OCI-LY1 (cell line): ENCODE measurements at regions not wholly inside any gene's neighbourhood (a gene's known extent, or its start where the extent isn't known, plus 50 kb on each side); places are given as distances from the start of the nearest gene placed in this dataset.

Experiments
- H2AFZ ChIP-seq: fragments of 200-600 bp; sonication (generic), shearing (Covaris generic); 2 replicates; pipeline ENCODE4 v1.6.0; 2014; ENCODE audit warnings: antibody characterized with exemption, mild to moderate bottlenecking, low read length
- H3F3A ChIP-seq: fragments of 200-600 bp; sonication (generic), shearing (Covaris generic); 2 replicates; pipeline ENCODE4 v1.6.0; 2014; ENCODE audit warnings: mild to moderate bottlenecking, antibody characterized with exemption, low read length, moderate library complexity; ENCODE audit not compliant: insufficient read depth
- H3K27ac ChIP-seq: fragments of 200-600 bp; sonication (generic); 2 replicates; pipeline ENCODE4 v1.5.1; 2014; ENCODE audit warnings: low read length, mixed run types, mild to moderate bottlenecking, low read depth; ENCODE audit not compliant: poor library complexity, severe bottlenecking
- H3K27me3 ChIP-seq: fragments of 200-600 bp; sonication (generic); 2 replicates; pipeline ENCODE4 v1.6.0; 2014; ENCODE audit warnings: antibody characterized with exemption, mild to moderate bottlenecking, low read length, moderate library complexity; ENCODE audit not compliant: insufficient read depth
- H3K36me3 ChIP-seq: fragments of 200-600 bp; sonication (generic); 2 replicates; pipeline ENCODE4 v1.6.1; 2014; ENCODE audit warnings: mild to moderate bottlenecking, antibody characterized with exemption, low read length, moderate library complexity, mixed read lengths; ENCODE audit not compliant: insufficient read depth
- H3K4me1 ChIP-seq: fragments of 200-600 bp; sonication (generic); 2 replicates; pipeline ENCODE4 v1.5.1; 2014; ENCODE audit warnings: mild to moderate bottlenecking, low read length, moderate library complexity; ENCODE audit not compliant: insufficient read depth, severe bottlenecking
- H3K4me2 ChIP-seq: fragments of 200-600 bp; sonication (generic), shearing (Covaris generic); 2 replicates; pipeline ENCODE4 v1.6.1; 2014; ENCODE audit warnings: low read length
- H3K4me3 ChIP-seq: fragments of 200-600 bp; sonication (generic); 2 replicates; pipeline ENCODE4 v1.5.1; 2014; ENCODE audit warnings: low read length, low read depth, mild to moderate bottlenecking, mixed read lengths; ENCODE audit not compliant: poor library complexity, severe bottlenecking
- H3K79me2 ChIP-seq: fragments of 200-600 bp; shearing (Covaris generic); 2 replicates; pipeline ENCODE4 v1.6.1; 2016; ENCODE audit warnings: mixed run types, low read length, mixed read lengths; ENCODE audit not compliant: insufficient read depth
- H3K9ac ChIP-seq: fragments of 200-600 bp; sonication (generic), shearing (Covaris generic); 2 replicates; pipeline ENCODE4 v1.6.1; 2014; ENCODE audit warnings: mild to moderate bottlenecking, low read length, mixed read lengths
- H3K9me2 ChIP-seq: fragments of 200-600 bp; sonication (generic), shearing (Covaris generic); 2 replicates; pipeline ENCODE4 v1.6.1; 2014; ENCODE audit warnings: low read depth, mild to moderate bottlenecking, low read length, mixed read lengths
- H3K9me3 ChIP-seq: fragments of 200-600 bp; shearing (Covaris generic); 2 replicates; pipeline ENCODE4 v1.6.1; 2014; ENCODE audit warnings: low read length, mixed read lengths
- H4K20me1 ChIP-seq: fragments of 200-600 bp; sonication (generic), shearing (Covaris generic); 2 replicates; pipeline ENCODE4 v1.6.0; 2016; ENCODE audit warnings: mild to moderate bottlenecking, low read length; ENCODE audit not compliant: insufficient read depth
- CTCF ChIP-seq: fragments of 200-600 bp; sonication (generic), shearing (Covaris generic); IDR thresholded peaks from 2 replicates; pipeline ENCODE4 v1.5.1; 2017; ENCODE audit warnings: mild to moderate bottlenecking, antibody characterized with exemption, low read length, moderate library complexity, mixed read lengths
- EZH2 ChIP-seq: fragments of 200-600 bp; sonication (generic), shearing (Covaris generic); IDR thresholded peaks from 2 replicates; pipeline ENCODE4 v1.8.0; 2017; ENCODE audit warnings: borderline replicate concordance, mixed run types, mild to moderate bottlenecking, antibody characterized with exemption, low read length, moderate library complexity, mixed read lengths

DNA sequence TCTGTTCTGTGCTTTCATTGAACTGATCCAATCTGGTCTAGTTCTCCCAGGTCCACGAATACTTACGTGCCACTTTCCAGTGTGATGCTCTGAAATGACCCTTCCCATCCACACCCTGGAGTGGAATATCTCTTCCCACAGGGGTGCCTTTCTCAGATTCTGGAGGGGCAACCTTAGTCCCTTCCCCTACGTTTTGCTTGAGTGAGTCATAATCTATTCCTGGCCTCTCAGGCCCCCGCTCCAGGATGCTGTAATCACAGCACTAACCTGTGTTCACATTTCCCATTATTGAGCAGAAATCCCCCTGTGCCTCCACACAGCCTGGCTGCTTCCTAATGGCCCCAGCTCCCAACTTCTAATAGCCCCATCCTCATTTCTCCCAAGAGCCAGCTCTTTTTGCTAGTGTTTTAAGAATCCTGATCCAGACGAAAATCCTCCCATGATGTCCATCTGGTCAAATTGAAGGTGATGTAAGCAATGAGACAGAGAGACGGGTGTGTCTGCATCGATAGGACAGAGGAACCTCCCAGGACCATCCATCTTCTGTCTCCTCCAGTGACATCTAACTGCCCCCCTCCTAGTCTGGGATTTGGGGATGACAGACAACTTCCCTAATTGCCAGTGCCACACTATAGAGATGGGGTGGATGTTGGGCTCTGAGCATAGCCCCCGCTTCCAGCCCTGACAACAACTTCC is 164.0 kb upstream of the MAF start:
- Histone ChIP-seq H3K9ac (no peak overlapping the region), H3K4me2 (no peak overlapping the region), H3F3A (no peaks in the 10 kb centered on the region), H3K36me3 (no peaks in the 10 kb centered on the region), H4K20me1 (no peaks in the 10 kb centered on the region), H3K4me1 (no peaks in the 10 kb centered on the region), H3K9me2 (no peaks in the 10 kb centered on the region), H3K79me2 (no peaks in the 10 kb centered on the region), H3K27ac (no peak overlapping the region), H3K9me3 (no peaks in the 10 kb centered on the region), H3K4me3 (no peak overlapping the region), H3K27me3 (no peaks in the 10 kb centered on the region; the same call in 1 of the 2 replicates), H2AFZ (no peak overlapping the region)
- TF ChIP-seq EZH2, result no peak
- TF ChIP-seq CTCF, result no peak

DNA sequence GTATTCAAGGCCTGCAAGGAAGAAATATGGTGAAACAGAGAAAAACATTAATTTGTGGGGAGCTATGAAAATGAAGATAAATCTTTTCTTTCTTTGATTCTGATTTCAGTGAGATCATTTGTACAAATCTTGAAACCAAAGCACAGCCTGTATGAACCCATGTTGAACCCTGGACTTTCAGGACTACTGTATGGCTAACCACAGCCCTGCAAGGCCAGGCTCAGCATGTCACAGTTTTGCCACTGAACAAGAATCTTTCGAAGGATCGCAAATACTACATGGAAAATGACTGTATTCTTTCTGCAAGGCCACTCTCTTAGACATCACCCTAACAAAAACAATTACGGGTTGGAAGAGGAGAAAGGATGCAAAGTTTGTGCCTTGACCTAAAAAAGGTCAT is 161.7 kb upstream of the MAF start:
- Histone ChIP-seq H3F3A (no peaks in the 10 kb centered on the region), H3K9me3 (no peaks in the 10 kb centered on the region), H2AFZ (no peak overlapping the region), H3K4me2 (no peak overlapping the region), H3K36me3 (no peaks in the 10 kb centered on the region), H3K27ac (no peak overlapping the region), H3K27me3 (no peaks in the 10 kb centered on the region; the same call in 1 of the 2 replicates), H3K4me3 (no peak overlapping the region), H4K20me1 (no peaks in the 10 kb centered on the region), H3K9ac (no peak overlapping the region), H3K4me1 (no peaks in the 10 kb centered on the region), H3K9me2 (no peaks in the 10 kb centered on the region), H3K79me2 (no peaks in the 10 kb centered on the region)
- TF ChIP-seq CTCF (no peak), EZH2 (no peak)

DNA sequence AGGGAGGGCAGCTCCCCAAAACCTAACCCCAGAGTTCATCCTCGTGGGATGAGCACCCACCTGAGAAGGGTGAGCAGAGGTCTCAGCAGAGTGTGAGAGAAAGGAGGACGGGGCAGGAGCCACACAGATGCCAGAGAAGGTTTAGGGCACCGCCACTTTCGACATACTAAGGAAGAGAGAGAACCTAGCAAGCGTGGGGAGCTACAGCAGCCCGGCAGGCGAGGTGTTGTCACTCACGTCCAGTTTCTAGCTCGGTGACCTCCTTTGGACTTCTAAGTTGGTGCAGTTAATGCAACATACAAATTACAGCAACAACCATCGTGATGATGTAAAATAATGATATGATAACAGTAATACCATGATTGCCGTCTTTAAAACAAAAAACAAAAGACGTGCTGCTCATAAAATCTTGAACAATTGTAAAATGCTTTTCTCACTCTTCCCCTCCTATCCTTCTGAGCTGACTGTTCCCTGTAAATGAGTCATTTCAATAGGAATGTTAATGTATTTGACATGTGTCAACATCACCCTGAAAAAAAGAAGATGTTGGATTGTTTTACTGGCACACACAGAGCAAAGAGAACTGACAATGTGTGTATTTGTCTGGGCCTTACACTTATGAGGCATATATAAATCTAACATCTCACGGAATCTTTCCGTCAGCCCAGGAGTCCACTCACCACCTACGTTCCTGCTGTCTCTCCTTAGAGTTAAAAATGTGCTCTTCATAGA is 158.2 kb upstream of the MAF start:
- no peak for TF ChIP-seq CTCF
- TF ChIP-seq EZH2, result no peak
- H3K9ac ChIP-seq, result no peak overlapping the region
- H3K4me3 ChIP-seq, result no peak overlapping the region
- H3K9me2 ChIP-seq, result no peaks in the 10 kb centered on the region
- no peak overlapping the region for H3K4me2 ChIP-seq
- no peaks in the 10 kb centered on the region for H3F3A ChIP-seq
- no peaks in the 10 kb centered on the region for H3K79me2 ChIP-seq
- H3K36me3 ChIP-seq, result no peaks in the 10 kb centered on the region
- no peaks in the 10 kb centered on the region for H3K4me1 ChIP-seq
- H2AFZ ChIP-seq, result no peak overlapping the region
- H3K27ac ChIP-seq, result no peak overlapping the region
- H4K20me1 ChIP-seq, result no peaks in the 10 kb centered on the region
- H3K9me3 ChIP-seq, result no peaks in the 10 kb centered on the region
- no peaks in the 10 kb centered on the region for H3K27me3 ChIP-seq
